A549 (cell line): ENCODE measurements at regions not wholly inside any gene's neighbourhood (a gene's known extent, or its start where the extent isn't known, plus 50 kb on each side); places are given as distances from the start of the nearest gene placed in this dataset.

Experiments used
- ATAC-seq, 2 experiments: fragments of 200-7000 bp in 1 of 2; fragments of >200 bp in 1 of 2; cut with Nextera tagmentation in 1 of 2; cut with Tn5 transposase in 1 of 2; 3 replicates each; pipeline versions ENCODE4 v1.8.0 to v1.9.1; 2018 to 2020; ENCODE audit warnings: mild to moderate bottlenecking in 1 of 2, moderate library complexity in 1 of 2
- CTCF ChIA-PET: fragments of 300-600 bp; sonication (Branson Sonifier 250); formaldehyde crosslinking; extraction: SDS; loops from one replicate; lab custom pipeline; 2021; ENCODE audit warnings: antibody characterized with exemption, inconsistent platforms; lab: Yijun Ruan, JAX
- POLR2A ChIA-PET: fragments of 350-600 bp; formaldehyde crosslinking; extraction: SDS; loops from one replicate; lab custom pipeline; 2021; ENCODE audit warnings: antibody characterized with exemption, inconsistent platforms; lab: Yijun Ruan, JAX
- DNase-seq, 2 experiments: peaks; one replicate each; pipeline versions ENCODE4 v3.0.0 to v3.0.0-alpha.2; 2011 to 2016; ENCODE audit warnings: low read depth in 1 of 2, low spot score in 1 of 2
- FAIRE-seq: peaks from 2 replicates; lab custom pipeline; 2011; peaks lifted over from hg19 to GRCh38; lab: Jason Lieb, UNC
- H3K27ac ChIP-seq, 2 experiments: fragments of >200 bp; sonication (Bioruptor Twin); formaldehyde crosslinking; 3 replicates each; pipeline ENCODE4 v1.5.1; 2016 to 2017
- H3K4me1 ChIP-seq: fragments of >200 bp; sonication (Bioruptor Twin); formaldehyde crosslinking; 3 replicates; pipeline ENCODE4 v1.6.1; 2016
- H3K4me2 ChIP-seq: fragments of >200 bp; sonication (Bioruptor Twin); formaldehyde crosslinking; 3 replicates; pipeline ENCODE4 v1.6.1; 2016
- H3K4me3 ChIP-seq: fragments of >200 bp; sonication (Bioruptor Twin); formaldehyde crosslinking; 3 replicates; pipeline ENCODE4 v1.5.1; 2016
- H3K9me3 ChIP-seq: fragments of >200 bp; sonication (Bioruptor Twin); formaldehyde crosslinking; 3 replicates; pipeline ENCODE4 v1.6.1; 2016
- ATOH8 ChIP-seq: fragments of 250-450 bp; sonication (Bioruptor Pico); IDR thresholded peaks from 2 replicates; pipeline ENCODE4 v1.5.0; 2020; ENCODE audit warnings: low read depth, mild to moderate bottlenecking, moderate library complexity
- CBX8 ChIP-seq: fragments of 200-600 bp; sonication (generic); IDR thresholded peaks from 2 replicates; pipeline ENCODE4 v1.6.1; 2016
- CEBPB ChIP-seq, 2 experiments: fragments of >200 bp in 1 of 2; sonication (Bioruptor Twin) in 1 of 2; formaldehyde crosslinking in 1 of 2; IDR thresholded peaks; 2 replicates each; pipeline ENCODE4 v1.6.1; 2012 to 2016
- CTCF ChIP-seq: fragments of >200 bp; sonication (Bioruptor Twin); formaldehyde crosslinking; IDR thresholded peaks from 3 replicates; pipeline ENCODE4 v1.5.1; 2016
- EHMT2 ChIP-seq: fragments of 200-600 bp; sonication (generic); IDR thresholded peaks from 2 replicates; pipeline ENCODE4 v1.6.1; 2016; ENCODE audit warnings: antibody characterized with exemption, low read depth, mild to moderate bottlenecking, moderate library complexity
- ELK1 ChIP-seq: fragments of 150-350 bp; IDR thresholded peaks from 2 replicates; pipeline ENCODE4 v1.6.1; 2014; ENCODE audit warnings: low read depth, mild to moderate bottlenecking, low read length
- EP300 ChIP-seq, 2 experiments: fragments of >200 bp; sonication (Bioruptor Twin); formaldehyde crosslinking; IDR thresholded peaks; 2 replicates in 1 of 2; 3 replicates in 1 of 2; pipeline ENCODE4 v1.6.1; 2016 to 2017
- ESRRA ChIP-seq: fragments of 150-350 bp; IDR thresholded peaks from 2 replicates; pipeline ENCODE4 v1.6.1; 2014; ENCODE audit warnings: mild to moderate bottlenecking, low read length, borderline replicate concordance
- FOSB ChIP-seq: fragments of 250-450 bp; sonication (Bioruptor Pico); IDR thresholded peaks from 2 replicates; pipeline ENCODE4 v1.5.0; 2020; ENCODE audit warnings: mild to moderate bottlenecking, moderate library complexity
- GATA3 ChIP-seq: IDR thresholded peaks from 2 replicates; pipeline ENCODE4 v1.6.1; 2012; ENCODE audit warnings: borderline replicate concordance
- HEYL ChIP-seq: fragments of 250-450 bp; sonication (Bioruptor Pico); IDR thresholded peaks from 2 replicates; pipeline ENCODE4 v1.8.0; 2021; ENCODE audit warnings: mild to moderate bottlenecking, moderate library complexity
- HOXA7 ChIP-seq: fragments of 250-450 bp; sonication (Bioruptor Pico); IDR thresholded peaks from 2 replicates; pipeline ENCODE4 v1.5.0; 2020; ENCODE audit warnings: mild to moderate bottlenecking, moderate library complexity
- JUNB ChIP-seq: fragments of >200 bp; sonication (Bioruptor Twin); formaldehyde crosslinking; IDR thresholded peaks from 2 replicates; pipeline ENCODE4 v1.6.1; 2016
- KDM1A ChIP-seq: fragments of 200-600 bp; sonication (generic); IDR thresholded peaks from 2 replicates; pipeline ENCODE4 v1.6.1; 2016; ENCODE audit warnings: low read depth, mild to moderate bottlenecking
- KDM5A ChIP-seq: fragments of 200-600 bp; sonication (generic); IDR thresholded peaks from 2 replicates; pipeline ENCODE4 v1.6.1; 2016; ENCODE audit warnings: antibody characterized with exemption, mild to moderate bottlenecking
- MAFK ChIP-seq: fragments of 450-650 bp; IDR thresholded peaks from 2 replicates; pipeline ENCODE4 v1.6.1; 2014; ENCODE audit not compliant: partially characterized antibody
- MYC ChIP-seq: IDR thresholded peaks from 2 replicates; pipeline ENCODE4 v1.6.1; 2012; ENCODE audit warnings: mild to moderate bottlenecking, inconsistent platforms, low read length, improper control_type of control experiment, borderline replicate concordance
- NFE2L2 ChIP-seq: fragments of 150-350 bp; conservative IDR thresholded peaks from 2 replicates; pipeline ENCODE4 v1.6.1; 2014; ENCODE audit warnings: low read length
- PBX3 ChIP-seq: IDR thresholded peaks from 2 replicates; pipeline ENCODE4 v1.6.1; 2012
- PHF8 ChIP-seq: fragments of 200-600 bp; sonication (generic); IDR thresholded peaks from 2 replicates; pipeline ENCODE4 v1.6.1; 2016; ENCODE audit warnings: low read depth, mild to moderate bottlenecking, antibody characterized with exemption, moderate library complexity, borderline replicate concordance
- RAD21 ChIP-seq, 2 experiments: fragments of >200 bp in 1 of 2; sonication (Bioruptor Twin) in 1 of 2; formaldehyde crosslinking in 1 of 2; IDR thresholded peaks in 1 of 2; conservative IDR thresholded peaks in 1 of 2; 2 replicates in 1 of 2; 3 replicates in 1 of 2; pipeline ENCODE4 v1.6.1; 2012 to 2018; ENCODE audit warnings: inconsistent platforms in 1 of 2
- RCOR1 ChIP-seq: fragments of 150-350 bp; IDR thresholded peaks from 2 replicates; pipeline ENCODE4 v1.6.1; 2014; ENCODE audit warnings: antibody characterized with exemption, low read length, low read depth
- RFX5 ChIP-seq: fragments of 450-650 bp; IDR thresholded peaks from 2 replicates; pipeline ENCODE4 v1.7.1; 2014; ENCODE audit warnings: antibody characterized with exemption, mild to moderate bottlenecking, moderate library complexity
- TP53 ChIP-seq: fragments of 250-450 bp; sonication (Bioruptor Pico); IDR thresholded peaks from 2 replicates; pipeline ENCODE4 v1.5.0; 2021; ENCODE audit warnings: mild to moderate bottlenecking, moderate library complexity
- ZC3H11A ChIP-seq: fragments of 450-650 bp; IDR thresholded peaks from 2 replicates; pipeline ENCODE4 v1.6.1; 2014; ENCODE audit warnings: antibody characterized with exemption, mild to moderate bottlenecking
- WGBS: methylation state at CpG from one replicate; pipeline ENCODE4 v1.1.6; 2017; ENCODE audit errors: missing lambda C conversion rate; 5-methylcytosine and 5-hydroxymethylcytosine counted together
- TF ChIP-seq, protein P1 (sequence below): IDR thresholded peaks from 2 replicates; pipeline ENCODE4 v1.6.1; 2012; ENCODE audit warnings: low read depth, borderline replicate concordance

- DNase-seq: no peak
- no peak for ATAC-seq
- TF ChIP-seq KDM1A: no peak
- TF ChIP-seq TP53 (CRISPR knock-in tag): no peak
- no peak for TF ChIP-seq HEYL (CRISPR knock-in tag)
- TF ChIP-seq HOXA7: no peak
- FAIRE-seq: no peak
- Histone ChIP-seq H3K4me2 (no peak overlapping the region), H3K9me3 (no peaks in the 10 kb centered on the region), H3K27ac (no peak overlapping the region), H3K4me3 (no peak overlapping the region), H3K4me1 (no peaks in the 10 kb centered on the region)
- ChIA-PET CTCF (no interaction called here), POLR2A (no interaction called here)
These were observed 1605.2 kb upstream of the CDH6 start for GRCh38 chr5:29588236-29588635.

GRCh38 chr5:29587832-29588231 lies 1605.7 kb upstream of the CDH6 start:
- DNase-seq (no peak), FAIRE-seq (no peak), ATAC-seq (no peak)
- Histone ChIP-seq H3K4me3 (no peak overlapping the region), H3K27ac (no peak overlapping the region), H3K9me3 (no peaks in the 10 kb centered on the region), H3K4me1 (no peaks in the 10 kb centered on the region), H3K4me2 (no peak overlapping the region)
- POLR2A ChIA-PET: no interaction called here
- no peak for TF ChIP-seq MAFK
- TF ChIP-seq RFX5: no peak
- TF ChIP-seq JUNB: no peak
- TF ChIP-seq GATA3: no peak
- TF ChIP-seq, protein P1, sequence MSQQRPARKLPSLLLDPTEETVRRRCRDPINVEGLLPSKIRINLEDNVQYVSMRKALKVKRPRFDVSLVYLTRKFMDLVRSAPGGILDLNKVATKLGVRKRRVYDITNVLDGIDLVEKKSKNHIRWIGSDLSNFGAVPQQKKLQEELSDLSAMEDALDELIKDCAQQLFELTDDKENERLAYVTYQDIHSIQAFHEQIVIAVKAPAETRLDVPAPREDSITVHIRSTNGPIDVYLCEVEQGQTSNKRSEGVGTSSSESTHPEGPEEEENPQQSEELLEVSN: no peak
- no peak for TF ChIP-seq PBX3
- TF ChIP-seq FOSB (CRISPR knock-in tag): no peak
- no peak for TF ChIP-seq CEBPB (IDR thresholded peaks at IDR 0.05)
- no peak for TF ChIP-seq EP300 (IDR thresholded peaks at IDR 0.05)
- TF ChIP-seq NFE2L2: no peak
- TF ChIP-seq EHMT2: no peak
- TF ChIP-seq ELK1: no peak
- CTCF ChIA-PET: no interaction called here
- WGBS: 44% methylated on average over 2 of the region's 2 CpGs

DNA sequence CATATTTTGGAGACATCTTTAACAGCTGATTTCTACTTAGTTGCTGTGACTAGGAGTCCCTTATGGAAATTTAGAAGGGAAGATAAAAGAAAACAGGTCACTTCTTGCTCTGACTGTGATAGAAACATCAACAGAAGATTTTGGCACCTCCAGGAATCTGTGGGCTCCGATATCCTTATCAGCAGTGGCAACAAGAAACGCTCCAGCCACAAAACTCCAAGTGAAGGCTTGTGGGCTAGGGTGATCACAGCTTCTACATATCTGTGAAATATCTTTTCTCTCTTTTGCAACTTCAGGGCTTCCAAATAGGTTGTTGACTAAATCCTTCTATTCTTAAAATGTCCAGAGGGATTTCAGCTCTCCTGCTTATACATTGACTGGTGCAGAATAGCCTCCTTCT lies 1625.5 kb upstream of the CDH6 start:
- FAIRE-seq (no peak), DNase-seq (no peak), ATAC-seq (no peak)
- WGBS: 32% methylated on average over 2 of the region's 2 CpGs
- TF ChIP-seq FOSB (CRISPR knock-in tag) (no peak), RAD21 (conservative IDR thresholded peaks at IDR 0.05 in 1 of 2, IDR thresholded peaks at IDR 0.05 in 1 of 2) (no peak), EP300 (IDR thresholded peaks at IDR 0.05) (no peak), HEYL (CRISPR knock-in tag) (no peak), KDM1A (no peak), ESRRA (no peak), CTCF (no peak), JUNB (no peak), ATOH8 (CRISPR knock-in tag) (no peak), KDM5A (no peak), PHF8 (no peak), RCOR1 (no peak), MYC (no peak), ZC3H11A (no peak), ELK1 (no peak), CBX8 (no peak)
- TF ChIP-seq, protein P1: no peak
- CTCF ChIA-PET: no interaction called here
- Histone ChIP-seq H3K9me3 (peaks cover 4% of the 10 kb centered on the region; the same call in 1 of the 3 replicates), H3K27ac (no peak overlapping the region), H3K4me1 (no peaks in the 10 kb centered on the region), H3K4me3 (no peak overlapping the region), H3K4me2 (no peak overlapping the region)
- POLR2A ChIA-PET: no interaction called here
